ENCODE measurements at regions not wholly inside any gene's neighbourhood (a gene's known extent, or its start where the extent isn't known, plus 50 kb on each side); places are given as distances from the start of the nearest gene placed in this dataset.

- no peak for DNase-seq (ENCODE audit: low read depth in 2 of 2)
Observed at GRCh38 chr6:160899671-160900430, 91.7 kb upstream of the MAP3K4 start.

- no peak for DNase-seq (ENCODE audit: low read depth in 2 of 2)
Observed at GRCh38 chr6:160911949-160912348, 79.6 kb upstream of the MAP3K4 start.

GRCh38 chr6:160912411-160912810, 79.2 kb upstream of the MAP3K4 start:
- no peak for DNase-seq (ENCODE audit: low read depth in 2 of 2)

GRCh38 chr6:160917572-160917971, 74.0 kb upstream of the MAP3K4 start:
- DNase-seq (ENCODE audit: low read depth in 2 of 2): no peak

GRCh38 chr6:160919723-160920440, 71.7 kb upstream of the MAP3K4 start:
- no peak for DNase-seq (ENCODE audit: low read depth in 2 of 2)

- DNase-seq (ENCODE audit: low read depth in 2 of 2): no peak
Observed at GRCh38 chr6:160921095-160921494, 70.5 kb upstream of the MAP3K4 start.

GRCh38 chr6:160926281-160927276, 65.0 kb upstream of the MAP3K4 start:
- no peak for DNase-seq (ENCODE audit: low read depth in 2 of 2)

- no peak for DNase-seq (ENCODE audit: low read depth in 2 of 2)
Observed at GRCh38 chr6:160927416-160927815, 64.2 kb upstream of the MAP3K4 start.

- no peak for DNase-seq (ENCODE audit: low read depth in 2 of 2)
Observed at GRCh38 chr6:160929361-160929760, 62.2 kb upstream of the MAP3K4 start.

- DNase-seq (ENCODE audit: low read depth in 2 of 2): no peak
Observed at GRCh38 chr6:160929831-160930230, 61.7 kb upstream of the MAP3K4 start.

GRCh38 chr6:160930547-160931377, 60.8 kb upstream of the MAP3K4 start:
- DNase-seq (ENCODE audit: low read depth in 2 of 2): peak; percentile 46 to 48

- no peak for DNase-seq (ENCODE audit: low read depth in 2 of 2)
Observed at GRCh38 chr6:160931378-160932310, 59.9 kb upstream of the MAP3K4 start.

GRCh38 chr6:160933256-160933655, 58.3 kb upstream of the MAP3K4 start:
- no peak for DNase-seq (ENCODE audit: low read depth in 2 of 2)

GRCh38 chr6:160934157-160934556, 57.4 kb upstream of the MAP3K4 start:
- no peak for DNase-seq (ENCODE audit: low read depth in 2 of 2)

GRCh38 chr6:160940197-160940596, 51.4 kb upstream of the MAP3K4 start:
- DNase-seq (ENCODE audit: low read depth in 2 of 2): no peak

Measured in stimulated activated CD8-positive, alpha-beta memory T cell treated with anti-CD3 and anti-CD28 coated beads, Interleukin-2, amount 100 ng/mL, for 48 hours (primary cell).